Fibroblast of the aortic adventitia (primary cell): ENCODE measurements at regions not wholly inside any gene's neighbourhood (a gene's known extent, or its start where the extent isn't known, plus 50 kb on each side); places are given as distances from the start of the nearest gene placed in this dataset.

Experiments used
- DNase-seq: peaks from one replicate; pipeline ENCODE4 v3.0.0-alpha.2; 2010; ENCODE audit warnings: low read depth
- H3K4me3 ChIP-seq: 2 replicates; pipeline ENCODE4 v1.5.1; 2011; ENCODE audit warnings: low read depth, mild to moderate bottlenecking, control low read depth, low read length, moderate library complexity
- TF ChIP-seq, protein P1 (sequence below): IDR thresholded peaks from 2 replicates; pipeline ENCODE4 v1.5.1; 2011; ENCODE audit warnings: mild to moderate bottlenecking, low read length, control low read depth, inconsistent platforms; ENCODE audit not compliant: insufficient read depth

- peak; percentile 51 for DNase-seq
- TF ChIP-seq, protein P1, sequence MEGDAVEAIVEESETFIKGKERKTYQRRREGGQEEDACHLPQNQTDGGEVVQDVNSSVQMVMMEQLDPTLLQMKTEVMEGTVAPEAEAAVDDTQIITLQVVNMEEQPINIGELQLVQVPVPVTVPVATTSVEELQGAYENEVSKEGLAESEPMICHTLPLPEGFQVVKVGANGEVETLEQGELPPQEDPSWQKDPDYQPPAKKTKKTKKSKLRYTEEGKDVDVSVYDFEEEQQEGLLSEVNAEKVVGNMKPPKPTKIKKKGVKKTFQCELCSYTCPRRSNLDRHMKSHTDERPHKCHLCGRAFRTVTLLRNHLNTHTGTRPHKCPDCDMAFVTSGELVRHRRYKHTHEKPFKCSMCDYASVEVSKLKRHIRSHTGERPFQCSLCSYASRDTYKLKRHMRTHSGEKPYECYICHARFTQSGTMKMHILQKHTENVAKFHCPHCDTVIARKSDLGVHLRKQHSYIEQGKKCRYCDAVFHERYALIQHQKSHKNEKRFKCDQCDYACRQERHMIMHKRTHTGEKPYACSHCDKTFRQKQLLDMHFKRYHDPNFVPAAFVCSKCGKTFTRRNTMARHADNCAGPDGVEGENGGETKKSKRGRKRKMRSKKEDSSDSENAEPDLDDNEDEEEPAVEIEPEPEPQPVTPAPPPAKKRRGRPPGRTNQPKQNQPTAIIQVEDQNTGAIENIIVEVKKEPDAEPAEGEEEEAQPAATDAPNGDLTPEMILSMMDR = no peak
- H3K4me3 ChIP-seq = no peak overlapping the region
Measured at GRCh38 chr9:81819859-81820546, 108.2 kb upstream of the SPATA31D4 start.

- no peak overlapping the region for H3K4me3 ChIP-seq
- no peak for DNase-seq
- TF ChIP-seq, protein P1 = no peak
Measured at GRCh38 chr9:81822301-81822865, 105.8 kb upstream of the SPATA31D4 start.

DNA sequence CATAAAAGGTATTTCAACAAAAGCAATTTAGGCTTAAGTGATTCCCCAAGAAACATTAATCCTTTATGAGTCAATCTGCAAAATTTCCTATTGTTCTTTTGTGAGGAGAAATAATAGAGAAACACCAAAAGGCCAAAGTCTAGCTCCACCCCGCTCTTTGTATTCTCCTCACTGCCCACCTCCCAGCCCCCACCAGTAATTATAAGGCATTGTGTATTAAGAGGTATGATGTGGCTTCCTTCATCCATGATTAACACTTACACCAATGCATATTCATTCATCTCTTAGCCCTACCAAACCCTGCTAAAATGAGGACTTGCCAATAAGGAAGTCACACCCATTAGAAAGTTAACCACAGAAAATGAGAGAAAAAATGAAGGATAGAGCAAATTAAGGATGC is 105.3 kb upstream of the SPATA31D4 start:
- TF ChIP-seq, protein P1 = no peak
- no peak for DNase-seq
- no peak overlapping the region for H3K4me3 ChIP-seq

DNA sequence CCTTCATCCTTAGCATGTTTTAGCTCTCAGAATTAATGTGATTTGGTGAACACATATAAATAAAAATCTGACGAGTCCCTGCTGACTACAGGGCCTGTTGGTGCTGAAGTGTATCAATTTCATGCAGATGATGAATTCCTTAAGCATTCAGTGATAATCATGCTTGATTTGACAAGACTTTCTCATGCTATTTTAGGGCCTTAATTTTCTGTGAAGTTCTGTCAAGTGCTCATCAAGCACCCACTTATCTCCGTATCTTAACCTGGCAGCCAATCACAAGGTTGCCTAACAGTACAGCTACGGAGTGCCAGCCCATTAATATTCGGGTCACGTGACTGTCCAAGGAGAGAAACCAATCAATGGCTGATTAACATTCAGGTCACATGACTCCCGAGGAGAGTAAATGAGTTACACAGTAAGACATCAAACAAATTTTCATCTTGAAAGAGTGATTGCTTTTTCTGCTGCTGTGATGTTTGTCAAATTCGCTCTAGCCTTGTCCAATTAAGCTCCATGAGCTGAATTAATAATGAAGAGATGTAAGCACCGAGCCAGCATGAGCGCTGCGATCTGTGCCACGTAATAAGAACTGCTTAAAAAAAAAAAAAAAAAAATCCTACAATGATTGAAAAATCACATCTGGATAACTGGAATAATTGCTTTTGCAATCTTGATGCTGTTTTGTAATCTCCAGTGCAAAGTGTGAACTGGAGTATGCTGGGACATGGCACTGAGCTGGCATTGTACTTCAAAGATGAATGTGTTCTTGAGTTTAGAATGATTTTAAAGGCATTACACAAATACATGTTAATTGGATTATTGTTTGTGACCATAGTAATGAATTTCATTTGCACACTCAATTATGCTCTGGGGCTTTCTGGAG is 104.3 kb upstream of the SPATA31D4 start:
- no peak for DNase-seq
- H3K4me3 ChIP-seq = no peak overlapping the region
- TF ChIP-seq, protein P1 = no peak

GRCh38 chr9:81824802-81825730 is 103.2 kb upstream of the SPATA31D4 start:
- no peak for DNase-seq
- H3K4me3 ChIP-seq = no peak overlapping the region
- TF ChIP-seq, protein P1 = no peak

- no peak overlapping the region for H3K4me3 ChIP-seq
- TF ChIP-seq, protein P1 = no peak
- no peak for DNase-seq
Measured at GRCh38 chr9:81825846-81826516, 102.2 kb upstream of the SPATA31D4 start.
